ENCODE measurements at regions not wholly inside any gene's neighbourhood (a gene's known extent, or its start where the extent isn't known, plus 50 kb on each side); places are given as distances from the start of the nearest gene placed in this dataset.

DNA sequence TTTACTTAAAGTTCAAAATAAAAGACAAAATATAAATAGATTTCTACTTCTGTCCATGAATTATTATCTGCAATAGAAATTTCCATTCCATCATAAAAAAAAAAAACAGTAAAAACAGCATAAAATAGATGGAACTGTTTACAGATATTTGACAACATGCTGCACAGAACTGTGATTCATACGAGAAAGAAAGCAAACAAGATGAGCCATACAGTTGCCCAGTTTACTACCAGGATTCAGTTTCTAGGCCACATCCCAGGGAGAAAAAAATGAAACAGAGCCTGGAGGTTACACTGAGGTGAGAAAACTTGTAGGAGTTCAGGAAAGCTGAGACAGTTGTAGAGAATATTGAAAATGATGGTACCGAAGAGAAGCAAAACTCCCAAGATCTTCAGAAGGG, 1426.9 kb upstream of the ACVR2A start:
- Histone ChIP-seq H3K36me3 (replicated peaks in 1 of 2) (no peaks in the 10 kb centered on the region), H3K27me3 (no peaks in the 10 kb centered on the region), H3K4me3 (no peak overlapping the region), H3K4me1 (replicated peaks in 1 of 2) (no peaks in the 10 kb centered on the region), H3K27ac (no peak overlapping the region), H3K9me3 (replicated peaks in 1 of 3) (no peaks in the 10 kb centered on the region)
- TF ChIP-seq, protein P1, sequence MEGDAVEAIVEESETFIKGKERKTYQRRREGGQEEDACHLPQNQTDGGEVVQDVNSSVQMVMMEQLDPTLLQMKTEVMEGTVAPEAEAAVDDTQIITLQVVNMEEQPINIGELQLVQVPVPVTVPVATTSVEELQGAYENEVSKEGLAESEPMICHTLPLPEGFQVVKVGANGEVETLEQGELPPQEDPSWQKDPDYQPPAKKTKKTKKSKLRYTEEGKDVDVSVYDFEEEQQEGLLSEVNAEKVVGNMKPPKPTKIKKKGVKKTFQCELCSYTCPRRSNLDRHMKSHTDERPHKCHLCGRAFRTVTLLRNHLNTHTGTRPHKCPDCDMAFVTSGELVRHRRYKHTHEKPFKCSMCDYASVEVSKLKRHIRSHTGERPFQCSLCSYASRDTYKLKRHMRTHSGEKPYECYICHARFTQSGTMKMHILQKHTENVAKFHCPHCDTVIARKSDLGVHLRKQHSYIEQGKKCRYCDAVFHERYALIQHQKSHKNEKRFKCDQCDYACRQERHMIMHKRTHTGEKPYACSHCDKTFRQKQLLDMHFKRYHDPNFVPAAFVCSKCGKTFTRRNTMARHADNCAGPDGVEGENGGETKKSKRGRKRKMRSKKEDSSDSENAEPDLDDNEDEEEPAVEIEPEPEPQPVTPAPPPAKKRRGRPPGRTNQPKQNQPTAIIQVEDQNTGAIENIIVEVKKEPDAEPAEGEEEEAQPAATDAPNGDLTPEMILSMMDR (IDR thresholded peaks at IDR 0.05) = no peak
- no peak for TF ChIP-seq POLR2A (IDR thresholded peaks at IDR 0.05)
- no peak for DNase-seq
- 75 to 85% (median 81%) methylated on average over 2 of the region's 2 CpGs for WGBS, 4 donors
- intact Hi-C loops (cut with DNase I) = no loop called here

DNA sequence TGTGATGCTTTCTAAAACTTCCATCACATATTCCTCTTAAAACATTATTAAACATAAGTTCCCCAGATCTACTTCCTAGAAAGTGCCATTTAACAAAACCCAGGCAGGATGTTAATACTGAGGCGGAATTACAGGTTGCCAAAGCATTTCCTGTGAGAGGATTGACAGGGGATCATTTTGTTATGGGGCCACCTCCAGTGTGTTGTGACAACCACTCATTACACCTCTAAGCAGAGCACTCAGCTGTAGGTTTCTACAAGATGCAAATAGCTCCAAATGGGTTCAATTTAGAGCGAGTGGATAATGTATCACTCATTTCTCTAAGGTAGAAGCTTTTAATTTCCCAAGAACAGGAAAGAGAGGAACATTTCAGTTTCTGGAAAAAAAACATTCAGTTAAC, 1429.5 kb upstream of the ACVR2A start:
- Histone ChIP-seq H3K9me3 (replicated peaks in 1 of 3) (no peaks in the 10 kb centered on the region), H3K4me3 (no peak overlapping the region), H3K4me1 (replicated peaks in 1 of 2) (no peaks in the 10 kb centered on the region), H3K27ac (no peak overlapping the region), H3K36me3 (replicated peaks in 1 of 2) (no peaks in the 10 kb centered on the region), H3K27me3 (no peaks in the 10 kb centered on the region)
- DNase-seq = no peak
- WGBS, 4 donors = 60 to 75% (median 69%) methylated on average over 2 of the region's 2 CpGs
- TF ChIP-seq, protein P1 (IDR thresholded peaks at IDR 0.05) = no peak
- no peak for TF ChIP-seq POLR2A (IDR thresholded peaks at IDR 0.05)
- intact Hi-C loops (cut with DNase I) = no loop called here

DNA sequence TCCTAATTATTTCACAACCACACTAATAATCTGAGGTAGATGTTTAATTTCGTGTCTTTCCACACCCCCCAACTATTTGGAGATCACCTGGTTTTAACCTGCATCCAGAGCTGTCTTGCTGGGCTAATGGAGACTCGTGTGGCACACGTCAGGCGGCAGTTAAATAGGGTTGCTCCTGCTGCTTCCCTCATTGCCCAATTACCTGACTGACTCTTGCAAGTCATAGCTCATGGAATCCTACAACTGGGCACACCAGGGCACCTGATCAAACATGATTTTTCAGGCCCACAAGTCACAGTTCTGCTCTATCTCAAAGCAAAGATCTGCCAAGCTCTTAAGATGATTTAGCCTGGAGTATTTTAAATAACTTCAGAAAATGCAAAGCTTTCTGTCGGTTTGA, 1430.4 kb upstream of the ACVR2A start:
- H3K4me3 ChIP-seq = no peak overlapping the region
- no peaks in the 10 kb centered on the region for H3K4me1 ChIP-seq (replicated peaks in 1 of 2)
- no peaks in the 10 kb centered on the region for H3K9me3 ChIP-seq (replicated peaks in 1 of 3)
- H3K36me3 ChIP-seq (replicated peaks in 1 of 2) = no peaks in the 10 kb centered on the region
- DNase-seq = no peak
- no peaks in the 10 kb centered on the region for H3K27me3 ChIP-seq
- intact Hi-C loops (cut with DNase I) = no loop called here
- no peak overlapping the region for H3K27ac ChIP-seq
- TF ChIP-seq, protein P1 (IDR thresholded peaks at IDR 0.05) = no peak
- no peak for TF ChIP-seq POLR2A (IDR thresholded peaks at IDR 0.05)
- 63 to 74% (median 68%) methylated on average over 5 of the region's 5 CpGs for WGBS, 4 donors

DNA sequence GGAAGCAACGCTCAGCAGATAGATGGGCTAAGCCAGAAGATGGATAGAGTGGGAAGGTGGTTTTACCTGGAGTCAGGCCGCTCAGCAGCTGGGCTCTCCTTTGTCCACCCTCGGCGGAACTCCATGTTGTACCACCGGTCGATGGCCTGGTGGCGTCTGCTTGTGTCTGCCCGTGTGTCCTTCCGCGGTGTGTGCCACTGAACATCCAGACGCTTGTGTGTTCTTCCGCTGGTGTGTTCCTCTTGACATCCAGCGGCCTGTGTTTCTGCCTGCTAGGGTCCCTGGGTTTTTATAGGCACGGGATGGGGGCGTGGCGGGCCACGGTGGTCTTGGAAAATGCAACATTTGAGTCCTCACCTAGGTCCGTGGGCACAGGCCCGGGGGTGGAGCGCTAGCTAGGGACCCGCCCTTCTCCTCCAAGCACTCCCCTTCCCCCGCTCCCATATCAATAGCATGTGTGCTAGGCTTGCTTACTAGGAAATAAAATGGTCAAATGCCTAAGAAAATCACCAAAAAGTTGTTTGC, 1431.7 kb upstream of the ACVR2A start:
- no peak overlapping the region for H3K4me3 ChIP-seq
- no peak for TF ChIP-seq POLR2A (IDR thresholded peaks at IDR 0.05)
- TF ChIP-seq, protein P1 (IDR thresholded peaks at IDR 0.05) = no peak
- 88 to 96% (median 91%) methylated on average over 22 of the region's 22 CpGs for WGBS, 4 donors
- no peaks in the 10 kb centered on the region for H3K36me3 ChIP-seq (replicated peaks in 1 of 2)
- no peak for DNase-seq
- intact Hi-C loops (cut with DNase I) = no loop called here
- H3K9me3 ChIP-seq (replicated peaks in 1 of 3) = no peaks in the 10 kb centered on the region
- no peaks in the 10 kb centered on the region for H3K27me3 ChIP-seq
- H3K4me1 ChIP-seq (replicated peaks in 1 of 2) = no peaks in the 10 kb centered on the region
- H3K27ac ChIP-seq = no peak overlapping the region
